ENCODE measurements at regions not wholly inside any gene's neighbourhood (a gene's known extent, or its start where the extent isn't known, plus 50 kb on each side); places are given as distances from the start of the nearest gene placed in this dataset.

DNA sequence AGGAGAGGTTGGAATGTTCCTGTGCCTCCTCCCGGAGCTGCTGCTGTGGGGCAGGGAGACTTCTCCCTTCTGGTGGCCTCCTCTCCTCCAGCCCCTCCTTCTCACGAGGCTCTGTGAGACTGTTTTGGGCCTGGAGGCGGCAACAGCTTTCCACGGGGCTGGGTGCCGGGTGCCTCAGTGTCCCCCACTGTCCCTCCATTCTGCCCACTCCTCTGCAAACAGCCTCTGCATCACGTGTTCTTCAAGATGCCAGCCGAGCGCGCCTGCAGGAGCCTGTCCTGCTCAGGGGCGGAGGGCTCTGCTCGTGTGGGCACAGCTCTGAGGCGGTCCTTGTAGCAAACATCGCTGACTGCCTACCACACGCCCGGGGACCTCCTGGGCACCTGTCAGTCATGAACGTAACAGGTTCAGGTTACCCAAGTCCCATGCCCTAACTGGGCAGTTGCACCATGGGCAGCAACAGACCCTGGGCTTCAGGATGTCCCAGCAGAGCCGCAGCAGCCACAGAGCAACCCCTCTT, 70.8 kb downstream of the RRM2 start:
- no peak overlapping the region for H4K8ac ChIP-seq (replicated peaks; ENCODE audit: insufficient read length, low read depth, low read length)
- no peak overlapping the region for H2BK5ac ChIP-seq (ENCODE audit: insufficient read length, low read length)
- no peak overlapping the region for H2BK120ac ChIP-seq (ENCODE audit: low read depth, low read length, poor library complexity, severe bottlenecking)
- no peak overlapping the region for H2BK15ac ChIP-seq (ENCODE audit: low read depth, low read length)
- no peaks in the 10 kb centered on the region; the same call in 1 of the 2 replicates for H3K79me2 ChIP-seq (ENCODE audit: insufficient read depth, low read length)
- no peaks in the 10 kb centered on the region for H3K27me3 ChIP-seq (ENCODE audit: insufficient read depth, low read length)
- no peak overlapping the region for H3K4ac ChIP-seq (ENCODE audit: low read depth, low read length)
- H4K5ac ChIP-seq (ENCODE audit: insufficient read length, low read depth, low read length): no peak overlapping the region
- no peak overlapping the region for H3T11ph ChIP-seq (ENCODE audit: low read length)
- no peaks in the 10 kb centered on the region for H3K23me2 ChIP-seq (ENCODE audit: insufficient read length, low read depth, low read length, poor library complexity, severe bottlenecking)
- H3K4me2 ChIP-seq (ENCODE audit: insufficient read depth, insufficient read length, low read length): no peak overlapping the region
- no peak overlapping the region for H3K18ac ChIP-seq (ENCODE audit: insufficient read length, low read depth, low read length)
- no peak overlapping the region for H4K91ac ChIP-seq (ENCODE audit: insufficient read length, low read depth, low read length)
- no peak overlapping the region for H3K23ac ChIP-seq (ENCODE audit: insufficient read length, low read depth, low read length)
- TF ChIP-seq, protein P1, sequence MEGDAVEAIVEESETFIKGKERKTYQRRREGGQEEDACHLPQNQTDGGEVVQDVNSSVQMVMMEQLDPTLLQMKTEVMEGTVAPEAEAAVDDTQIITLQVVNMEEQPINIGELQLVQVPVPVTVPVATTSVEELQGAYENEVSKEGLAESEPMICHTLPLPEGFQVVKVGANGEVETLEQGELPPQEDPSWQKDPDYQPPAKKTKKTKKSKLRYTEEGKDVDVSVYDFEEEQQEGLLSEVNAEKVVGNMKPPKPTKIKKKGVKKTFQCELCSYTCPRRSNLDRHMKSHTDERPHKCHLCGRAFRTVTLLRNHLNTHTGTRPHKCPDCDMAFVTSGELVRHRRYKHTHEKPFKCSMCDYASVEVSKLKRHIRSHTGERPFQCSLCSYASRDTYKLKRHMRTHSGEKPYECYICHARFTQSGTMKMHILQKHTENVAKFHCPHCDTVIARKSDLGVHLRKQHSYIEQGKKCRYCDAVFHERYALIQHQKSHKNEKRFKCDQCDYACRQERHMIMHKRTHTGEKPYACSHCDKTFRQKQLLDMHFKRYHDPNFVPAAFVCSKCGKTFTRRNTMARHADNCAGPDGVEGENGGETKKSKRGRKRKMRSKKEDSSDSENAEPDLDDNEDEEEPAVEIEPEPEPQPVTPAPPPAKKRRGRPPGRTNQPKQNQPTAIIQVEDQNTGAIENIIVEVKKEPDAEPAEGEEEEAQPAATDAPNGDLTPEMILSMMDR (conservative IDR thresholded peaks at IDR 0.05): no peak
- H2AFZ ChIP-seq (ENCODE audit: low read length): no peak overlapping the region
- no peak overlapping the region for H2BK20ac ChIP-seq (ENCODE audit: low read depth, low read length, poor library complexity, severe bottlenecking)
- H3K9me3 ChIP-seq (ENCODE audit: control insufficient read depth, low read depth, low read length): no peaks in the 10 kb centered on the region
- H3K56ac ChIP-seq (ENCODE audit: insufficient read length, low read depth, low read length): no peak overlapping the region
- H3K14ac ChIP-seq (ENCODE audit: insufficient read depth, low read length): no peak overlapping the region; the same call in 1 of the 2 replicates
- Mint-ChIP-seq H3K4me1 (no peaks in the 10 kb centered on the region), H3K36me3 (ENCODE audit: insufficient read depth in 1 of 3, low read depth in 3 of 3) (peaks cover 8 to 22% (median 21%) of the 10 kb centered on the region in 3 experiments), H3K9me3 (peaks cover 12 to 14% of the 10 kb centered on the region in 2 experiments), H3K27ac (no peak overlapping the region), H3K27me3 (ENCODE audit: low read depth) (no peaks in the 10 kb centered on the region), H3K4me3 (no peak overlapping the region)
- no peaks in the 10 kb centered on the region for H3K4me1 ChIP-seq (ENCODE audit: insufficient read depth, low read length)
- H3K27ac ChIP-seq (ENCODE audit: insufficient read length, low read depth, low read length): no peak overlapping the region
- H4K20me1 ChIP-seq (ENCODE audit: control insufficient read depth, insufficient read depth, insufficient read length): no peaks in the 10 kb centered on the region
- H2BK12ac ChIP-seq (ENCODE audit: insufficient read length, low read depth, low read length): no peak overlapping the region
- WGBS (ENCODE audit: extremely low coverage, insufficient read length, low lambda C conversion rate): no CpG with 5 or more reads among the region's 17 CpGs
- DNase-seq: no peak
- H3K9ac ChIP-seq (ENCODE audit: extremely low read depth, insufficient read length, low read length): no peak overlapping the region
- H2AK5ac ChIP-seq (ENCODE audit: insufficient read length, low read length): no peak overlapping the region
- H3K79me1 ChIP-seq (ENCODE audit: insufficient read depth, low read depth, low read length, poor library complexity, severe bottlenecking): no peaks in the 10 kb centered on the region
